Activated naive CD4-positive, alpha-beta T cell treated with anti-CD3 and anti-CD28 coated beads, Interleukin-2, amount 10 ng/mL, durations not matched to agents 7 days and 5 days (primary cell): ENCODE measurements at regions not wholly inside any gene's neighbourhood (a gene's known extent, or its start where the extent isn't known, plus 50 kb on each side); places are given as distances from the start of the nearest gene placed in this dataset.
"Not testable (repeated sequence)": the region's sequence is repeated elsewhere in the genome, so short reads cannot be mapped to it uniquely, and the experiment has no call there.

Experiments used
- CTCF ChIA-PET: fragments of 350-600 bp; sonication (Branson Sonifier 250); formaldehyde crosslinking; loops from one replicate; lab custom pipeline; 2021; ENCODE audit warnings: antibody characterized with exemption; lab: Charles Lee
- DNase-seq: peaks from one replicate; pipeline ENCODE4 v3.0.0-alpha.2; 2020
- H3K27ac Mint-ChIP-seq: one replicate; pipeline ENCODE4 v1.8.0; 2021; ENCODE audit warnings: mild to moderate bottlenecking, moderate library complexity, mixed read lengths
- H3K27me3 Mint-ChIP-seq: one replicate; pipeline ENCODE4 v1.8.0; 2021; ENCODE audit warnings: mild to moderate bottlenecking, mixed read lengths
- H3K36me3 Mint-ChIP-seq: one replicate; pipeline ENCODE4 v1.8.0; 2021; ENCODE audit warnings: mixed read lengths
- H3K4me1 Mint-ChIP-seq: one replicate; pipeline ENCODE4 v1.8.0; 2021; ENCODE audit warnings: mixed read lengths
- H3K4me3 Mint-ChIP-seq: one replicate; pipeline ENCODE4 v1.8.0; 2021; ENCODE audit warnings: mild to moderate bottlenecking, moderate library complexity, mixed read lengths
- H3K9me3 Mint-ChIP-seq: one replicate; pipeline ENCODE4 v1.8.0; 2021; ENCODE audit warnings: mixed read lengths

GRCh38 chr15:87463956-87464355, 792.6 kb downstream of the NTRK3 start:
- H3K27me3 Mint-ChIP-seq, H3K36me3 Mint-ChIP-seq, H3K27ac Mint-ChIP-seq, H3K4me3 Mint-ChIP-seq, CTCF ChIA-PET, H3K4me1 Mint-ChIP-seq, DNase-seq, H3K9me3 Mint-ChIP-seq: not testable (repeated sequence)

GRCh38 chr15:87461631-87462030, 794.9 kb downstream of the NTRK3 start:
- no peak overlapping the region for H3K27ac Mint-ChIP-seq
- H3K9me3 Mint-ChIP-seq: no peaks in the 10 kb centered on the region
- no peak overlapping the region for H3K4me3 Mint-ChIP-seq
- DNase-seq: no peak
- H3K4me1 Mint-ChIP-seq: no peaks in the 10 kb centered on the region
- H3K27me3 Mint-ChIP-seq: no peaks in the 10 kb centered on the region
- CTCF ChIA-PET: no interaction called here
- no peaks in the 10 kb centered on the region for H3K36me3 Mint-ChIP-seq

- CTCF ChIA-PET: no interaction called here
- no peak overlapping the region for H3K4me3 Mint-ChIP-seq
These were observed 801.7 kb downstream of the NTRK3 start for GRCh38 chr15:87454860-87455259.

GRCh38 chr15:87450314-87450713, 806.2 kb downstream of the NTRK3 start:
- CTCF ChIA-PET: no interaction called here
- peaks cover 2% of the 10 kb centered on the region for H3K9me3 Mint-ChIP-seq
- DNase-seq: no peak

More at GRCh38 chr15:87454860-87455259, 801.7 kb downstream of the NTRK3 start:
- no peaks in the 10 kb centered on the region for H3K36me3 Mint-ChIP-seq
- no peaks in the 10 kb centered on the region for H3K9me3 Mint-ChIP-seq
- H3K27me3 Mint-ChIP-seq: no peaks in the 10 kb centered on the region
- DNase-seq: no peak
- H3K4me1 Mint-ChIP-seq: no peaks in the 10 kb centered on the region
- no peak overlapping the region for H3K27ac Mint-ChIP-seq

GRCh38 chr15:87439090-87439489, 817.4 kb downstream of the NTRK3 start:
- Mint-ChIP-seq H3K4me1 (no peaks in the 10 kb centered on the region), H3K27me3 (no peaks in the 10 kb centered on the region), H3K36me3 (no peaks in the 10 kb centered on the region), H3K27ac (no peak overlapping the region), H3K4me3 (no peak overlapping the region), H3K9me3 (no peaks in the 10 kb centered on the region)
- no peak for DNase-seq
- CTCF ChIA-PET: no interaction called here

More at GRCh38 chr15:87450314-87450713, 806.2 kb downstream of the NTRK3 start:
- Mint-ChIP-seq H3K27me3 (no peaks in the 10 kb centered on the region), H3K4me1 (no peaks in the 10 kb centered on the region), H3K36me3 (no peaks in the 10 kb centered on the region), H3K27ac (no peak overlapping the region), H3K4me3 (no peak overlapping the region)

GRCh38 chr15:87433871-87434270, 822.7 kb downstream of the NTRK3 start:
- Mint-ChIP-seq H3K9me3 (no peaks in the 10 kb centered on the region), H3K27me3 (no peaks in the 10 kb centered on the region), H3K27ac (no peak overlapping the region), H3K4me3 (no peak overlapping the region), H3K4me1 (no peaks in the 10 kb centered on the region), H3K36me3 (no peaks in the 10 kb centered on the region)
- no peak for DNase-seq
- CTCF ChIA-PET: no interaction called here

- Mint-ChIP-seq H3K27me3 (no peaks in the 10 kb centered on the region), H3K4me3 (no peak overlapping the region), H3K36me3 (no peaks in the 10 kb centered on the region), H3K27ac (no peak overlapping the region), H3K4me1 (no peaks in the 10 kb centered on the region), H3K9me3 (no peaks in the 10 kb centered on the region)
- CTCF ChIA-PET: no interaction called here
- no peak for DNase-seq
These were observed 826.8 kb downstream of the NTRK3 start for GRCh38 chr15:87429754-87430153.

- Mint-ChIP-seq H3K36me3 (no peaks in the 10 kb centered on the region), H3K4me3 (no peak overlapping the region), H3K27me3 (no peaks in the 10 kb centered on the region), H3K4me1 (no peaks in the 10 kb centered on the region), H3K9me3 (peaks cover 2% of the 10 kb centered on the region), H3K27ac (no peak overlapping the region)
- CTCF ChIA-PET: no interaction called here
- DNase-seq: no peak
These were observed 836.5 kb downstream of the NTRK3 start for GRCh38 chr15:87420017-87420416.

GRCh38 chr15:87419344-87419743, 837.2 kb downstream of the NTRK3 start:
- Mint-ChIP-seq H3K9me3 (peaks cover 2% of the 10 kb centered on the region), H3K4me1 (no peaks in the 10 kb centered on the region), H3K36me3 (no peaks in the 10 kb centered on the region), H3K4me3 (no peak overlapping the region), H3K27me3 (no peaks in the 10 kb centered on the region), H3K27ac (no peak overlapping the region)
- no peak for DNase-seq
- CTCF ChIA-PET: no interaction called here

- Mint-ChIP-seq H3K9me3 (peaks cover 1% of the 10 kb centered on the region), H3K4me1 (no peaks in the 10 kb centered on the region), H3K36me3 (no peaks in the 10 kb centered on the region), H3K27ac (no peak overlapping the region), H3K4me3 (no peak overlapping the region), H3K27me3 (no peaks in the 10 kb centered on the region)
- no peak for DNase-seq
- CTCF ChIA-PET: no interaction called here
These were observed 839.8 kb downstream of the NTRK3 start for GRCh38 chr15:87416591-87417257.

GRCh38 chr15:87408902-87409301, 847.6 kb downstream of the NTRK3 start:
- H3K36me3 Mint-ChIP-seq: no peaks in the 10 kb centered on the region
- no peaks in the 10 kb centered on the region for H3K4me1 Mint-ChIP-seq
- no peak for DNase-seq
- H3K4me3 Mint-ChIP-seq: no peak overlapping the region
- no peak overlapping the region for H3K27ac Mint-ChIP-seq
- no peaks in the 10 kb centered on the region for H3K27me3 Mint-ChIP-seq
- CTCF ChIA-PET: no interaction called here
- H3K9me3 Mint-ChIP-seq: no peaks in the 10 kb centered on the region

- H3K36me3 Mint-ChIP-seq: no peaks in the 10 kb centered on the region
- H3K4me1 Mint-ChIP-seq: no peaks in the 10 kb centered on the region
- no peaks in the 10 kb centered on the region for H3K27me3 Mint-ChIP-seq
- H3K4me3 Mint-ChIP-seq: no peak overlapping the region
- H3K9me3 Mint-ChIP-seq: no peaks in the 10 kb centered on the region
- CTCF ChIA-PET: no interaction called here
- DNase-seq: no peak
- no peak overlapping the region for H3K27ac Mint-ChIP-seq
These were observed 852.6 kb downstream of the NTRK3 start for GRCh38 chr15:87403973-87404372.

GRCh38 chr15:87401973-87402372, 854.6 kb downstream of the NTRK3 start:
- CTCF ChIA-PET: no interaction called here

GRCh38 chr15:87394676-87395075, 861.9 kb downstream of the NTRK3 start:
- Mint-ChIP-seq H3K9me3 (peaks cover 11% of the 10 kb centered on the region), H3K4me3 (no peak overlapping the region), H3K27ac (no peak overlapping the region), H3K4me1 (no peaks in the 10 kb centered on the region), H3K27me3 (no peaks in the 10 kb centered on the region), H3K36me3 (no peaks in the 10 kb centered on the region)
- CTCF ChIA-PET: no interaction called here
- DNase-seq: no peak

More at GRCh38 chr15:87401973-87402372, 854.6 kb downstream of the NTRK3 start:
- DNase-seq: no peak
- no peaks in the 10 kb centered on the region for H3K36me3 Mint-ChIP-seq
- no peaks in the 10 kb centered on the region for H3K4me1 Mint-ChIP-seq
- H3K27me3 Mint-ChIP-seq: no peaks in the 10 kb centered on the region
- H3K4me3 Mint-ChIP-seq: no peak overlapping the region
- H3K27ac Mint-ChIP-seq: no peak overlapping the region
- no peaks in the 10 kb centered on the region for H3K9me3 Mint-ChIP-seq

GRCh38 chr15:87387766-87388165, 868.8 kb downstream of the NTRK3 start:
- H3K36me3 Mint-ChIP-seq: no peaks in the 10 kb centered on the region
- no peak for DNase-seq
- H3K27ac Mint-ChIP-seq: no peak overlapping the region
- no peaks in the 10 kb centered on the region for H3K4me1 Mint-ChIP-seq
- CTCF ChIA-PET: no interaction called here
- no peak overlapping the region for H3K4me3 Mint-ChIP-seq
- no peaks in the 10 kb centered on the region for H3K27me3 Mint-ChIP-seq
- peaks cover 9% of the 10 kb centered on the region for H3K9me3 Mint-ChIP-seq
